Kidney glomerular epithelial cell (primary cell): ENCODE measurements at regions not wholly inside any gene's neighbourhood (a gene's known extent, or its start where the extent isn't known, plus 50 kb on each side); places are given as distances from the start of the nearest gene placed in this dataset.
"Not testable (repeated sequence)": the region's sequence is repeated elsewhere in the genome, so short reads cannot be mapped to it uniquely, and the experiment has no call there.

Experiments
- DNase-seq: peaks from one replicate; lab custom pipeline; 2025; lab: John Stamatoyannopoulos, UW

DNA sequence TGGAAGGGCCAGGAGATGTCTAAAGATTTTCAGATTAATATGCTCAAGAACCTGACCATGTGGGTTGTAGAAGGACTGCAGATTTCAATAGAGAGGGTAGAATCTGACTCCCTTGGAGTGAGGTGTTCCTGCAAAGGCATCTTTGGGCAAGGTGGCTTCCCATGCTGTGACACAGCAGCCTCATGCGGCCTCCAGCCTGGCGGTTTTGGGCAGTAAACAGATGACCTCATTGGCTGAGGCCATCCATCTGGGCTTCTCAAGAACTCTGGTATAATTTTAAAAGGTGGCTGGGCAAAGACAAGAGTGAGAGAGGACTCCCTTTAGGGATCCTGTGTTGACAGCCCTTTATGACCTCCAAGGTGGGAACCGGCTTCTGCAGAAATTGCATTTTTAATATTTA is 90.3 kb upstream of the ERCC6L2 start:
- DNase-seq, result no peak

DNA sequence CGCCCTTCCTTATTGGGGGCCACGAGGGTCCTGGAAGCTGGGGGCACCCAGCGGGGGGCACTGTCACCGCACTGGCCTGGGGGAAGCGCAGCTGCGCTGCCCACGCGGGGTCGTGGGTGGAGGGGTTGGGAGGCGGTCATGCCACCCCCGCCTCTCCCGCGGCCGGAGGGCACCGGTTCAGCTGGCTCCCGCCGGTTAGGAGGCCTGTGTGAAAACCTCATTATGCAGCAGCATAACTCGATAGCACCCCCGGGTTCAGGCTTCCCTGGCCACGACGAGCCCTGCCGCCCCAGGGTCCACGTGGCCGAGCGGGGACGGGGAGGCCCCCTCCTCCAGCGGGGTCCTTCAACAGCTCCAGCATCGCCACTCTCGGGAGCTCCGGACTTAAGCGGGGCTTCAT is 91.2 kb upstream of the ERCC6L2 start:
- DNase-seq, result no peak

GRCh38 chr9:95783426-95783975 is 92.0 kb upstream of the ERCC6L2 start:
- no peak for DNase-seq

GRCh38 chr9:95780751-95781150 is 94.7 kb upstream of the ERCC6L2 start:
- no peak for DNase-seq

- no peak for DNase-seq
Measured at GRCh38 chr9:95780121-95780520, 95.4 kb upstream of the ERCC6L2 start.

DNA sequence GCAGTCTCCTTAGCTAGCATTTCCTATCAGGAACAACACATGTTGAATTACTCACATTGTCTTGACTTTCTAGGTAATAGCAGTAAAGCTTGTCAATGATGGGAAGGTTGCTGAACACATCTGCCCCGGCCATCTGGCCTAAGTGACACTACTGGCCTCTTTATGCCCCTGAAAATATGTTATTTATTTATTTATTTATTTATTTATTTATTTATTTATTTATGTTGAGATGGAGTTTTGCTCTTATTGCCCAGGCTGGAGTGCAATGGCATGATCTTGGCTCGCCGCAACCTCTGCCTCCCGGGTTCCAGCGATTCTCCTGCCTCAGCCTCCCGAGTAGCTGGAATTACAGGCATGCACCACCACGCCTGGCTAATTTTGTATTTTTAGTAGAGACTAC is 95.9 kb upstream of the ERCC6L2 start:
- DNase-seq, result not testable (repeated sequence)

DNA sequence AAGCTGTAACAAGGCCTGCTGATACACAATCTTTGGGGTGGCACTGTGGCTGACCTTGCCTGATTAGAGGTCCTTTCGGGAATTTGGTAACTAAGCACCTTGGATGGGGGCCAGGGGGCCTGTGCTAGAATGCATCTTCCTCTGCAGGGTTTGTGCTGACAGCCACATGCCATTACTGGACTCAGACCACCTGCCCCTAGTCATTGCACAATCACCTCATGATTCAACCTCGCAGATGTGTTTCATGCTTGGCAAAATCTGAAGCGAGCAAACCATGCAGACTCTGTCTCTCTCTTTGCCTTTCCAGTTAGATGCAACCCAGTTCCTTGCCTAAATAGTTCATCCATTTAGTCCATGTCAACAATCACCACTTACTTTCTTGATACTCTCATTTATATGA is 96.5 kb upstream of the ERCC6L2 start:
- no peak for DNase-seq

GRCh38 chr9:95777136-95777535 is 98.4 kb upstream of the ERCC6L2 start:
- DNase-seq, result no peak

GRCh38 chr9:95776176-95776575 is 99.3 kb upstream of the ERCC6L2 start:
- DNase-seq, result no peak

DNA sequence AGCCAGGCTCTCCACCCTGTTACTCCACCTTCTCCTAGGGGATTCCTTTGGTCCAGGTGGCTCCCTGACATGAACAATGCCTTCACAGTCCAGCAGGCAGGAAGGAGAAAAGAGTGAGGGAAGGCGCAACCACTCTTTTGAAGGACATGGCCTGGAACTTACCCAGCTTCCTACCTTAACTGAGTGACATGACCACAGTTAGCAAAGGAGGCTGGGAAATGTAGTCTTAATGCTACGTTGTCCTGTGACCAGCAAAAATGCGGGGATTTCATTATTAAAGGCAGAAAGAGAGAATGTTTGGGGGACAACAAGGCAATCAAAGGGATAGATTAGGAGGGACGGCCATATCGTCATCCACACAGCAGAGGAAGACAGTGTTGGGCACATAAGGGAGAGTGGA is 100.3 kb upstream of the ERCC6L2 start:
- no peak for DNase-seq

GRCh38 chr9:95773053-95773418 is 102.5 kb upstream of the ERCC6L2 start:
- no peak for DNase-seq

- no peak for DNase-seq
Measured at GRCh38 chr9:95772320-95773052, 103.0 kb upstream of the ERCC6L2 start.

DNA sequence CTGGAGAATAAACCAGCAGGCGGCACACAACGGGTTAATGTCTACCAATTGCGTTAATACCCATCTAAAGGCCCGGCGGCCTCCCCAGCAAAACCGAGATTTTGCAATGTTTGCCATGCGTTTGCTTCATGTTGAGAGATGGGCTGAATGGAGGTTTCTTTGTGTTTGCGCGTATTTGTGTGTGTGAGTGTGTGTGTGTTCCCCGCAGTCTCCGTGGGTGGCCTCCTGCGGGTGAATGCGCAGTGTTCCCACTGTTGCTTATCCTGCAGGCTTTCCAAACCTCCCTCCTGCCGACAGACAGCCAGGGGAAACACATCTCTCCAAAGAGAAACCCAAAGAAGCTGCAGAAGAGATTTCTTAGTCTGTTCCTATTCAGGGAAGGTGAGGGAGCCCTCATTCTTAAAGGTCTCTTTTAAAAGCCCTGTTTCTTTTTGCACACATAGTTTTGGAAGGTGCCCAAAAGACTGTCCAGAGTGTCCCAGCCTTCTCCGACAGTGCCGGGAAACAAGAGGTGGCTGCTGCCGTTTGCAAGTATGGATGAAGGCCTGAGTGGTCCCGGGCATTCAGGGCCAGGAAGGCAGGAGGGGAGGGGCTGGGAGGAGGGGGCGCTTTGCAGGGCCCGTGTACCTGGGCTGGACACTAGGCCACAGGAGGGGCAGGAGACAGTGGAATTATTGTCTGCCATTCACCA is 103.8 kb upstream of the ERCC6L2 start:
- DNase-seq, result no peak

- DNase-seq, result no peak
Measured at GRCh38 chr9:95770653-95771131, 104.8 kb upstream of the ERCC6L2 start.

DNA sequence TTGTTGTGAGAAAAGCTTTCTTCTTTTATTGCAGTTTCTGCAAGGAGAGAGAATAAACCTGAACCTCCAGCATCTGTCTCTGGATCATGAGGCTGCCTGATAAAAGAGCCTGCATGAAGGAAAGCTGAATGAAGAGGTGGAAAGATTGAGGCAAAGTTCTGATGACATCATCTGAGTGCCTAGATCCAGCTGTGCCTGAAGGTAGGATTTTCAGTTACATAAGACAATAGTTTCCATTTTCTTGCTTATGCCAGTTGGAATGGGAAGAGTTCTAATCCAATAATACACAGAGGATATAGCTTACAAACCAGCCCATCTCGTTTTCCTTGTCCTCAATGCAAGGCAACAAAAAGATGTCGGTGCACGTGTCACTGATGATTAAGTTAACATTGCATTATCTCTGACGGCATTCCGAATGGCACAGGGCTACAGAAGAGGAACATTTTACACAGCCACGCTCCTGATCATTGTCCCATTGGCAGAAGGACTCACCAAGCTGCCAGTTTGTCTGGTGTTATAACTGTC is 105.5 kb upstream of the ERCC6L2 start:
- no peak for DNase-seq

GRCh38 chr9:95769473-95769872 is 106.0 kb upstream of the ERCC6L2 start:
- no peak for DNase-seq

- DNase-seq, result no peak
Measured at GRCh38 chr9:95766906-95767305, 108.6 kb upstream of the ERCC6L2 start.

- no peak for DNase-seq
Measured at GRCh38 chr9:95764533-95765319, 110.8 kb upstream of the ERCC6L2 start.

DNA sequence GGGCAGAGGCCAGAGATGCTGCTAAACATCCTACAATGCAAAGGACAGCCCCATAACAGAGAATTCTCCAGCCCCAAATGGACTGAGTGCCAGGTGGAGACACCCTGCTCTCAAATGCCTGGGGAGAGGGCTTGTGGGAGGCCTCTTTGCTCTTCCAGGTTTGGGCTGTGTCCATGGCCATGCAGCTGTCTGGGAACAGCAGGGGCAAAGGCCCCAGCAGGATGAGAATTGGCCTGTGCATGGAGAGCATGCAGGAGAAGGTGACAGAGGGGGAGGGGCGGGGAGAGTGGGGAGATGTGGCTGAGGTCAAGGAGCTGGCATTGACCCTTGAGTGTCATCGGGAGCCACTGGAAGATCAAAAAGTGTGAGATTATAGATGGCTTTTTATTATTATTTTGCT is 111.5 kb upstream of the ERCC6L2 start:
- DNase-seq, result no peak

GRCh38 chr9:95763006-95763405 is 112.5 kb upstream of the ERCC6L2 start:
- no peak for DNase-seq

DNA sequence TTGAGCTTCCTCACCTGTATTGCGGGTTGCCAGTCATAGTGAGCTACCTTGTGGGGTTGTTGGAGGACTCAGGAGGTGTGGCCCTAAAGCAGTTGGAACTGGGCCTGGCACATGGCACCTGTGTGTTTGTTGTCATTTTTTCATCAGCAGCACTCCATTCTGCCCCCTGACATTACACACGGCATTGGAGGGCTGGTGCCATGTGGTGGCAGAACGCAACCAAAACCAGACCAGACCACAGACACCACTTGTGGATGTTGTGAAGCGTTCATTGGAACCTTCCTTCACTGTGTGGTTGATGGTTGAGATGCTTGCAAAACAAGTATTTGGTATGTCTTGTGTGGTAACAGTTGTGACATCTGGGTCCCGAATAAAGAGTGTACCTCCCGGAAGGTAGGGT is 113.2 kb upstream of the ERCC6L2 start:
- no peak for DNase-seq

DNA sequence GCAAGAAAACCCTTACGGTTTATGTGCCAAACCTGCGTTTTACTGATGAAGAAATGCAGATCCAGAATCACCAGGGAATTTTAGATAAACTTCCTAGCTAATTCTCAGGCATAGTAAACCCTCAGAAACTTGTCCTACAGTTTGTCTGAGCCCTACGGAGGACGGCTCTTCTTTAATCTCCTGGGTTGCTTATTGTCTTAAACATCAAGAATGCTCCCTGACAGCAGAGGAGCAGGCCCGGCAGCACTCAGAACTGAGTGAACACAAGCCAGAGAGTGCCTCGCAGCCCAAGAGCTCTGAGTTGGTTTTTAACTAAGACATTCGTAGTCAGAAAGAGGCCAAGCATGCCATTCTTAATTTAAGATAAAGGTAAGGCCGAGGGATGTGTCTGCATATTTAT is 114.7 kb upstream of the ERCC6L2 start:
- DNase-seq, result no peak
